Mesenchymal stem cell (in vitro differentiated cells and primary cell): ENCODE measurements at regions not wholly inside any gene's neighbourhood (a gene's known extent, or its start where the extent isn't known, plus 50 kb on each side); places are given as distances from the start of the nearest gene placed in this dataset.
A peak's percentile ranks its signal among the peaks of the same experiment; 100 is the strongest.

ENCODE experiments used
- DNase-seq: peaks from one replicate; pipeline ENCODE4 v3.0.0-alpha.2; 2013
- H2AFZ ChIP-seq: one replicate; pipeline ENCODE4 v1.6.1; 2013; ENCODE audit warnings: low read depth, mild to moderate bottlenecking, control low read depth, inconsistent platforms, low read length, moderate library complexity
- H2AK5ac ChIP-seq: 2 replicates; pipeline ENCODE4 v1.6.1; 2013; ENCODE audit warnings: low read length, moderate library complexity, mild to moderate bottlenecking, inconsistent platforms; ENCODE audit not compliant: severe bottlenecking
- H2BK120ac ChIP-seq: one replicate; pipeline ENCODE4 v1.6.1; 2013; ENCODE audit warnings: low read depth, mild to moderate bottlenecking, inconsistent platforms, low read length, moderate library complexity
- H2BK12ac ChIP-seq, 2 experiments: one replicate each; pipeline ENCODE4 v1.6.1; 2013; ENCODE audit warnings: inconsistent platforms in 2 of 2, low read length in 2 of 2, mild to moderate bottlenecking in 2 of 2, moderate library complexity in 2 of 2, control low read depth in 1 of 2
- H2BK15ac ChIP-seq: one replicate; pipeline ENCODE4 v1.6.1; 2013; ENCODE audit warnings: mild to moderate bottlenecking, low read depth, inconsistent platforms; ENCODE audit not compliant: poor library complexity, severe bottlenecking
- H2BK5ac ChIP-seq: 2 replicates; pipeline ENCODE4 v1.6.1; 2013; ENCODE audit warnings: low read depth, mild to moderate bottlenecking, low read length, control low read depth, inconsistent platforms; ENCODE audit not compliant: poor library complexity, severe bottlenecking
- H3K14ac ChIP-seq, 2 experiments: one replicate each; pipeline ENCODE4 v1.6.1; 2013; ENCODE audit warnings: inconsistent platforms in 2 of 2, low read length in 2 of 2, control low read depth in 1 of 2, mild to moderate bottlenecking in 1 of 2, moderate library complexity in 1 of 2
- H3K18ac ChIP-seq, 2 experiments: one replicate each; pipeline ENCODE4 v1.6.1; 2013; ENCODE audit warnings: inconsistent platforms in 2 of 2, low read length in 2 of 2, control low read depth in 1 of 2, low read depth in 1 of 2, mild to moderate bottlenecking in 1 of 2
- H3K23ac ChIP-seq, 2 experiments: one replicate each; pipeline ENCODE4 v1.6.1; 2013; ENCODE audit warnings: inconsistent platforms in 2 of 2, low read length in 2 of 2, mild to moderate bottlenecking in 2 of 2, moderate library complexity in 2 of 2, control low read depth in 1 of 2
- H3K27ac ChIP-seq: 2 replicates; pipeline ENCODE4 v1.5.1; 2013; ENCODE audit warnings: mild to moderate bottlenecking, moderate library complexity, low read length, control low read depth, inconsistent platforms; ENCODE audit not compliant: poor library complexity, severe bottlenecking
- H3K27me3 ChIP-seq, 2 experiments: 2 replicates each; pipeline versions ENCODE4 v1.6.1 to v1.7.0; 2013; ENCODE audit warnings: low read length in 2 of 2, mild to moderate bottlenecking in 2 of 2, moderate library complexity in 2 of 2, control low read depth in 1 of 2, inconsistent platforms in 1 of 2; ENCODE audit not compliant: control insufficient read depth in 1 of 2, insufficient read depth in 1 of 2
- H3K36me3 ChIP-seq, 2 experiments: 2 replicates each; pipeline versions ENCODE4 v1.6.1 to v1.7.0; 2013; ENCODE audit warnings: low read length in 2 of 2, control low read depth in 1 of 2, inconsistent platforms in 1 of 2, low read depth in 1 of 2, mild to moderate bottlenecking in 1 of 2; ENCODE audit not compliant: insufficient read depth in 2 of 2, control insufficient read depth in 1 of 2
- H3K4ac ChIP-seq, 2 experiments: one replicate each; pipeline ENCODE4 v1.6.1; 2013; ENCODE audit warnings: inconsistent platforms in 2 of 2, low read length in 2 of 2, mild to moderate bottlenecking in 2 of 2, moderate library complexity in 2 of 2, control low read depth in 1 of 2, low read depth in 1 of 2
- H3K4me1 ChIP-seq: 2 replicates; pipeline ENCODE4 v1.6.1; 2013; ENCODE audit warnings: low read depth, low read length, control low read depth; ENCODE audit not compliant: control insufficient read depth, insufficient read depth
- H3K4me2 ChIP-seq: 2 replicates; pipeline ENCODE4 v1.6.1; 2013; ENCODE audit warnings: low read length, mild to moderate bottlenecking, inconsistent platforms; ENCODE audit not compliant: poor library complexity, severe bottlenecking
- H3K4me3 ChIP-seq, 2 experiments: 2 replicates each; pipeline versions ENCODE4 v1.5.1 to v1.7.0; 2013; ENCODE audit warnings: low read length in 2 of 2, mild to moderate bottlenecking in 2 of 2, control low read depth in 1 of 2, low read depth in 1 of 2; ENCODE audit not compliant: insufficient read depth in 1 of 2
- H3K79me1 ChIP-seq: replicated peaks from 2 replicates; pipeline ENCODE4 v1.6.1; 2013; ENCODE audit warnings: mild to moderate bottlenecking, control low read depth, low read length, inconsistent platforms; ENCODE audit not compliant: poor library complexity, severe bottlenecking
- H3K9ac ChIP-seq: 2 replicates; pipeline ENCODE4 v1.7.0; 2013; ENCODE audit warnings: mild to moderate bottlenecking, low read length, moderate library complexity
- H3K9me3 ChIP-seq: 2 replicates; pipeline ENCODE4 v1.7.0; 2013; ENCODE audit warnings: mild to moderate bottlenecking, low read length; ENCODE audit not compliant: control insufficient read depth
- H4K8ac ChIP-seq: one replicate; pipeline ENCODE4 v1.6.1; 2013; ENCODE audit warnings: inconsistent platforms, mild to moderate bottlenecking, low read length, moderate library complexity
- H4K91ac ChIP-seq: one replicate; pipeline ENCODE4 v1.6.1; 2013; ENCODE audit warnings: mild to moderate bottlenecking, low read length, inconsistent platforms
- WGBS: methylation state at CpG from one replicate; pipeline ENCODE4 v1.1.7; 2013; ENCODE audit warnings: mixed read lengths; 5-methylcytosine and 5-hydroxymethylcytosine counted together

GRCh38 chr9:95778957-95779356 is 96.5 kb upstream of the ERCC6L2 start:
- Histone ChIP-seq H2BK15ac (no peak overlapping the region), H2AFZ (no peak overlapping the region), H3K79me1 (no peaks in the 10 kb centered on the region), H3K9ac (no peak overlapping the region), H3K27ac (peak overlapping the region; percentile 2), H4K91ac (no peak overlapping the region), H3K4me3 (no peak overlapping the region), H3K36me3 (no peaks in the 10 kb centered on the region), H4K8ac (no peak overlapping the region), H3K4me2 (no peak overlapping the region), H3K18ac (no peak overlapping the region), H3K4me1 (peaks cover 7% of the 10 kb centered on the region), H3K4ac (no peak overlapping the region), H3K27me3 (peaks cover 0 to 13% of the 10 kb centered on the region in 2 experiments), H2BK12ac (no peak overlapping the region), H3K9me3 (no peaks in the 10 kb centered on the region), H2BK120ac (no peak overlapping the region), H3K23ac (no peak overlapping the region), H2AK5ac (no peak overlapping the region), H3K14ac (no peak overlapping the region), H2BK5ac (no peak overlapping the region)
- DNase-seq: peak; percentile 57
- 83% methylated on average over 3 of the region's 3 CpGs for WGBS

GRCh38 chr9:95777136-95777535 is 98.4 kb upstream of the ERCC6L2 start:
- Histone ChIP-seq H2BK12ac (no peak overlapping the region), H3K4me2 (no peak overlapping the region), H3K9ac (no peak overlapping the region), H4K8ac (no peak overlapping the region), H3K27me3 (peaks cover 0 to 18% of the 10 kb centered on the region in 2 experiments), H3K27ac (no peak overlapping the region), H3K4ac (no peak overlapping the region), H2BK5ac (no peak overlapping the region), H3K14ac (no peak overlapping the region), H3K9me3 (no peaks in the 10 kb centered on the region), H3K4me3 (no peak overlapping the region), H2AFZ (no peak overlapping the region), H3K79me1 (no peaks in the 10 kb centered on the region), H2BK120ac (no peak overlapping the region), H2BK15ac (no peak overlapping the region), H3K18ac (no peak overlapping the region), H4K91ac (no peak overlapping the region), H3K36me3 (no peaks in the 10 kb centered on the region), H3K4me1 (peaks cover 12% of the 10 kb centered on the region), H2AK5ac (no peak overlapping the region), H3K23ac (no peak overlapping the region)
- DNase-seq: peak; percentile 66

DNA sequence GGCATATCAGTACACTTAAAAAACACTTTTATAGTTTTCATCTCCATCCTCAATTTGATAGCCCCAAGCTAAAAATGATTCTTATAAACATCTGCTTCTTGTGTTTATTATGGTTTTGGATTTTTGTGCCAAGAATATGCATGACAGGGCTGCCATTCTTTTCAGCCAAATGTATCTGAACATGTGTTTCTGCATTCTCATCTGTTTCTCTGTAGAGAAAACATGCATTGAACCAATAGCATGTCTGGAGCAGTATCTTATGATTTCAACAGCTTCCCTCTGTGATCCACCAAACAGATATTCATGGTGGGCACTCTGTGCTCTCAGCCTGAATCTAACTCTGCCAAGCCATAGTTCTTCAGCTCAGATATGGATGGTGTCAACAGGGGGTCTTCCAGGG is 99.3 kb upstream of the ERCC6L2 start:
- H3K79me1 ChIP-seq: no peaks in the 10 kb centered on the region
- H3K14ac ChIP-seq: no peak overlapping the region
- no peak overlapping the region for H2BK5ac ChIP-seq
- H2BK120ac ChIP-seq: no peak overlapping the region
- H2AFZ ChIP-seq: no peak overlapping the region
- no peak overlapping the region for H3K27ac ChIP-seq
- H3K4me3 ChIP-seq: no peak overlapping the region
- no peak overlapping the region for H2BK12ac ChIP-seq
- H3K4me1 ChIP-seq: peaks cover 19% of the 10 kb centered on the region
- no peak overlapping the region for H4K8ac ChIP-seq
- no peak for DNase-seq
- no peak overlapping the region for H3K18ac ChIP-seq
- H3K23ac ChIP-seq: no peak overlapping the region
- no peak overlapping the region for H4K91ac ChIP-seq
- H2BK15ac ChIP-seq: no peak overlapping the region
- no peaks in the 10 kb centered on the region for H3K36me3 ChIP-seq
- peaks cover 0 to 22% of the 10 kb centered on the region in 2 experiments for H3K27me3 ChIP-seq
- H3K9me3 ChIP-seq: no peaks in the 10 kb centered on the region
- no peak overlapping the region for H3K4ac ChIP-seq
- no peak overlapping the region for H3K9ac ChIP-seq
- H2AK5ac ChIP-seq: no peak overlapping the region
- no peak overlapping the region for H3K4me2 ChIP-seq

GRCh38 chr9:95775191-95775590 is 100.3 kb upstream of the ERCC6L2 start:
- no peak overlapping the region for H3K14ac ChIP-seq
- no peak overlapping the region for H2BK120ac ChIP-seq
- H3K4me3 ChIP-seq: no peak overlapping the region
- H3K4me1 ChIP-seq: peaks cover 21% of the 10 kb centered on the region
- H3K27me3 ChIP-seq: peaks cover 5 to 32% of the 10 kb centered on the region in 2 experiments
- no peak overlapping the region for H2AK5ac ChIP-seq
- H2BK12ac ChIP-seq: no peak overlapping the region
- no peaks in the 10 kb centered on the region for H3K9me3 ChIP-seq
- H3K9ac ChIP-seq: no peak overlapping the region
- H3K23ac ChIP-seq: no peak overlapping the region
- H3K18ac ChIP-seq: no peak overlapping the region
- 96% methylated on average over 5 of the region's 5 CpGs for WGBS
- DNase-seq: no peak
- H2AFZ ChIP-seq: no peak overlapping the region
- H3K4me2 ChIP-seq: no peak overlapping the region
- no peak overlapping the region for H3K4ac ChIP-seq
- no peak overlapping the region for H3K27ac ChIP-seq
- H4K8ac ChIP-seq: no peak overlapping the region
- no peaks in the 10 kb centered on the region for H3K36me3 ChIP-seq
- H3K79me1 ChIP-seq: no peaks in the 10 kb centered on the region
- no peak overlapping the region for H2BK5ac ChIP-seq
- H4K91ac ChIP-seq: no peak overlapping the region
- no peak overlapping the region for H2BK15ac ChIP-seq
